Lower leg skin (tissue), 4 donors: ENCODE measurements at regions not wholly inside any gene's neighbourhood (a gene's known extent, or its start where the extent isn't known, plus 50 kb on each side); places are given as distances from the start of the nearest gene placed in this dataset.
A peak's percentile ranks its signal among the peaks of the same experiment; 100 is the strongest.

ENCODE experiments used
- DNase-seq, 2 donors: peaks; one replicate each; pipeline ENCODE4 v3.0.0-alpha.2; 2019; ENCODE audit warnings: low spot score in 2 of 2
- H3K4me3 ChIP-seq: fragments of 200-600 bp; sonication (generic); 2 replicates; pipeline ENCODE4 v1.5.1; 2017; ENCODE audit warnings: mild to moderate bottlenecking, low read depth; ENCODE audit not compliant: poor library complexity, severe bottlenecking
- POLR2A ChIP-seq, 2 donors: fragments of 450-650 bp; IDR thresholded peaks; one replicate each; pipeline ENCODE4 v1.6.1; 2016 to 2017; ENCODE audit warnings: antibody characterized with exemption in 2 of 2, mild to moderate bottlenecking in 1 of 2, moderate library complexity in 1 of 2
- WGBS, 2 donors: methylation state at CpG; one replicate each; pipeline ENCODE4 v1.1.5; 2018; 5-methylcytosine and 5-hydroxymethylcytosine counted together
- intact Hi-C: fragments of 100-400 bp; cut with DNase I; formaldehyde crosslinking; loops from one replicate; pipeline ENCODE4 v1.15.0; 2023; ENCODE audit warnings: low total_unique reads
- TF ChIP-seq, protein P1 (sequence below), 3 donors: fragments of 450-650 bp; IDR thresholded peaks; one replicate each; pipeline ENCODE4 v1.5.1; 2016; ENCODE audit warnings: antibody characterized with exemption in 3 of 3, mild to moderate bottlenecking in 3 of 3, moderate library complexity in 2 of 3

- intact Hi-C loops, result no loop called here
- TF ChIP-seq, protein P1, sequence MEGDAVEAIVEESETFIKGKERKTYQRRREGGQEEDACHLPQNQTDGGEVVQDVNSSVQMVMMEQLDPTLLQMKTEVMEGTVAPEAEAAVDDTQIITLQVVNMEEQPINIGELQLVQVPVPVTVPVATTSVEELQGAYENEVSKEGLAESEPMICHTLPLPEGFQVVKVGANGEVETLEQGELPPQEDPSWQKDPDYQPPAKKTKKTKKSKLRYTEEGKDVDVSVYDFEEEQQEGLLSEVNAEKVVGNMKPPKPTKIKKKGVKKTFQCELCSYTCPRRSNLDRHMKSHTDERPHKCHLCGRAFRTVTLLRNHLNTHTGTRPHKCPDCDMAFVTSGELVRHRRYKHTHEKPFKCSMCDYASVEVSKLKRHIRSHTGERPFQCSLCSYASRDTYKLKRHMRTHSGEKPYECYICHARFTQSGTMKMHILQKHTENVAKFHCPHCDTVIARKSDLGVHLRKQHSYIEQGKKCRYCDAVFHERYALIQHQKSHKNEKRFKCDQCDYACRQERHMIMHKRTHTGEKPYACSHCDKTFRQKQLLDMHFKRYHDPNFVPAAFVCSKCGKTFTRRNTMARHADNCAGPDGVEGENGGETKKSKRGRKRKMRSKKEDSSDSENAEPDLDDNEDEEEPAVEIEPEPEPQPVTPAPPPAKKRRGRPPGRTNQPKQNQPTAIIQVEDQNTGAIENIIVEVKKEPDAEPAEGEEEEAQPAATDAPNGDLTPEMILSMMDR (IDR thresholded peaks at IDR 0.05), result no peak
- TF ChIP-seq POLR2A (IDR thresholded peaks at IDR 0.05), result no peak
- 65 to 82% methylated on average over 2 of the region's 2 CpGs for WGBS, 2 donors
- no peak for DNase-seq
- no peak overlapping the region for H3K4me3 ChIP-seq
Measured at GRCh38 chr10:63698787-63699150, 177.6 kb downstream of the REEP3 start.

GRCh38 chr10:63699785-63700613 is 178.8 kb downstream of the REEP3 start:
- intact Hi-C loops, result no loop called here
- 23 to 25% methylated on average over 5 of the region's 5 CpGs for WGBS, 2 donors

DNA sequence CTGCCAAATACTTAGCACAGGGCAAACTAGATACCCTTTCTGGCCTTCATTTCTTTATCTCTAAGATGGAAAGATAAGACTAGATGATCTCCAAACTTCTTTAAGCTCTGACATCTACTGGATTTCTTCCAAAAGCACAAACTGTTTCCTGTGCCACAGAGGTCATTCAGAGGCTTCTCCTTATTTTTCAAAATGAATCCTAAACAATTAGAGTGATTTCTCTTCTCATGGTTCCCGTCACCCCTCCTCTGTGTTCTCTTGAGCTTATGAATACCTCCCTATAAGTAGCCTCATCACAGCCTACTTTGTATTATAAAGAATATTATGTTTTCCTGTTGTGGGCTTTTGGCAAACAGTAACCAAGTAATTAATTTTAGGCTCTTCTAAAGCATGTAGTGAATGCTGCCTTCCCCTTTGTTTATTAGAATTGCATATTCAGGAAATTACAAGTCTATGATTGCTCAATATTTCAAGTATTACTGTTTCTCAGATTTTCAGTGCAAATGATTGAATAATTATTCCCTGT is 179.5 kb downstream of the REEP3 start:
- H3K4me3 ChIP-seq, result no peak overlapping the region
- intact Hi-C loops, result no loop called here
- TF ChIP-seq, protein P1 (IDR thresholded peaks at IDR 0.05), result no peak
- TF ChIP-seq POLR2A (IDR thresholded peaks at IDR 0.05), result no peak
- 54 to 65% methylated on average over 1 of the region's 1 CpG for WGBS, 2 donors
- DNase-seq, result no peak

More at GRCh38 chr10:63699785-63700613, 178.8 kb downstream of the REEP3 start:
- DNase-seq, result peak in 1 of 2 donors; percentile 51
- H3K4me3 ChIP-seq, result no peak overlapping the region
- TF ChIP-seq POLR2A (IDR thresholded peaks at IDR 0.05), result no peak
- TF ChIP-seq, protein P1 (IDR thresholded peaks at IDR 0.05), result no peak

DNA sequence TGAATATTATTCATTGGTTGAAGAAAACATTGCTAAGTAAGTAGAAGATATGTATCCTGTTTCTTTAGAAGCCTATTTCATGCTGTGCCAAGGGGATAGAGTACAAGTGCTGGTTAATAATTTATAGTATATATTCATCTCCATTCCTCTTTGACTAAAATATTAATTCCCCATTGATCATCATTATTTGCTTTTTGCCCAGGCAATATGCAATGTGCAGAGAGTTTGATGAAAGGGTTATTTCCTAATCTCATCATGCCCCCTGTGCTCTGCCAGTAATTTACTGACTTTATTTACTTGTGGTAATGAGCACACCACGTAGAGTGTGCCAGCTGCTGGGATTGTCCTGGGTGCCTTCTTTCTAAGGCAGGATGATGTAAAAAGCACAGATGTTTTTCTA is 180.9 kb downstream of the REEP3 start:
- no peak for TF ChIP-seq POLR2A (IDR thresholded peaks at IDR 0.05)
- TF ChIP-seq, protein P1 (IDR thresholded peaks at IDR 0.05), result no peak
- WGBS, 2 donors, result 48 to 53% methylated on average over 1 of the region's 1 CpG
- H3K4me3 ChIP-seq, result no peak overlapping the region
- intact Hi-C loops, result no loop called here
- DNase-seq, result no peak

- no peak overlapping the region for H3K4me3 ChIP-seq
- TF ChIP-seq, protein P1 (IDR thresholded peaks at IDR 0.05), result no peak
- TF ChIP-seq POLR2A (IDR thresholded peaks at IDR 0.05), result no peak
- intact Hi-C loops, result no loop called here
- WGBS, 2 donors, result 83 to 92% methylated on average over 4 of the region's 4 CpGs
- no peak for DNase-seq
Measured at GRCh38 chr10:63703113-63703670, 182.0 kb downstream of the REEP3 start.
